GM18861 (cell line): ENCODE measurements at regions not wholly inside any gene's neighbourhood (a gene's known extent, or its start where the extent isn't known, plus 50 kb on each side); places are given as distances from the start of the nearest gene placed in this dataset.
A peak's percentile ranks its signal among the peaks of the same experiment; 100 is the strongest.
"Not testable (repeated sequence)": the region's sequence is repeated elsewhere in the genome, so short reads cannot be mapped to it uniquely, and the experiment has no call there.

ENCODE experiments used
- ATAC-seq: cut with Tn5 transposase; IDR thresholded peaks from one replicate; pipeline ENCODE4 v1.9.1; 2021; ENCODE audit not compliant: unreplicated experiment

DNA sequence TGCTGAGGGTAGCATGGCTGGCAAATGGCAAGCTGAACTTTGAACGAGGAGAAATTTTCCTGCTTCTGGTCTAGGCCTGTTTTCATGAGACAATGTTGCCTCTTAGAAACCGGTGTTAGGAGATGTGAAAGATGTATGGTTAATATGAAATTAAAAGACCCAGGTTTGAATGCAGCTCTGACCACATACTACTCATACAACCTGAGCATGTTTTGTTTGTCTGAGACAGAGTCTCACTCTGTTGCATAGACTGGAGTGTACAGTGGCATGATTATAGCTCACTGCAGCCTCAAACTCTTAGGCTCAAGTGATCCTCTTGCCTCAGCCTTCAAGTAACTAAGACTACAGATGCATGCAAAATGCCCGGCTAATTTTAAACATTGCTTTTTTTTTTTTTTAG, 193.4 kb upstream of the FZD8 start:
- no peak for ATAC-seq

DNA sequence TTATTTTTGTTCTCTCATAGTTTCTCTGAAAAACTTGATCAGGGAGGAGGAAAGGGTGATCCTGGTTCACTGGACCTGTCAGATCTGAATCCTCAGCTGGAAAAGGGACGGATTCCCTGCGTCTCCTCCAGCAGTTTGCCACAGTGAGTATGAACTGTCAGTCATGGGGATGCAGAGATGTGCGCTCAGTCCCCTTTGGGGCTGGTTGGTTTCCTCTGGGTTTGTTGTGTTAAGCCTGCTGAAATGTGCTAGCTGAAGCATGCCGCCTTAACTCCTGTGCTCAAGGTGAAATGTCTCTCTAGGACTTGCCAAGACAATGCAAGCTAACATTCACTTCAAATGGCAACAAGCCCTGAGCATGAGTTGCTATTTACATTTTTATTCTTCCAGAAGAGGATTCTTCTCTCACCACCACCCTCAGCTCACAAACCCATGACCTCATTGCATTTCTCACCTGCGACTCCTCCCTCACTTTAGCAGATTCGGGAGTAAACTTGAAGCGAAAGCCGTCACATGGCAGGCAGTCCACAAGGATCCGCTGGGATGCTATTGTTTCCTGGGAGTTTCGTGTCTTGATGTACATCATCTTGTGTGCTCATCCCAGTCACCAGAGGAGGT, 192.9 kb upstream of the FZD8 start:
- no peak for ATAC-seq

DNA sequence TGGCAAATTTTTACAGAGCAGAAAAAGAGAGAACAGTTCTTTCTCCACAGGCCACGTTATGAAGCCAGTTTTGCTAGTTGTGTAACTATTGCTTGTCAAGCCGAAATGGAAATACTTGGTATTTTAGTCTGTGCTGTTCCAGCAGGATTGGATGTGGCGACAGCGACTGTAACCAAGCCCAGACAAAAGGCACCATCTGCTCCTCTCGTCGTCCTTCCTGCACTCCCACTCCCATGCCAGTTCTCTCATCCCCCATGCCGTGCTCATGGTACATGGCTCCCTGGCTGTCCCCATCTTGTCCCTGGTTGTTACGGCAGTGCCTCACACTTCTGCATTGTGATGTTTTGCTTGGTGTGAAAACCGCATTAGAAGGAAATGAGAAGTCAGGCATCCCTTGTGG, 185.7 kb upstream of the FZD8 start:
- ATAC-seq = no peak

DNA sequence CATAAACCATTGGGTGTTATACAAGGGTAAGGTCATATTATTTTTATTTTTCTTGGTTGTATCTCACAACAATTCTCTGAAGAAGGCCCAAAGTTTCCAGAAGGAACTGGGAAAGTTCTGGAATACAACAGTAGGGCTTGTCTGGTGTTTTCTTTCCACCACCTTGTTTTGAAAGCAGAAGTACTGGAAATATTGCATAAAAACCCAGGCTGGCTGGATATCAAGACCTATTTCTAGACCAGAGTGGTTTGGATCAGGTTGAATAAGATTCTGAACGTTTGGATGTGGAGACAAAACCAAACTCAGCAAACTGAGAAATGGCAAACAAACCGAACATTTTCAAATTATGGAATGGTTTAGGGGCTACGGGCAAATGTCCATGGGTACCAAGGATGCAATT, 182.6 kb upstream of the FZD8 start:
- ATAC-seq = no peak

DNA sequence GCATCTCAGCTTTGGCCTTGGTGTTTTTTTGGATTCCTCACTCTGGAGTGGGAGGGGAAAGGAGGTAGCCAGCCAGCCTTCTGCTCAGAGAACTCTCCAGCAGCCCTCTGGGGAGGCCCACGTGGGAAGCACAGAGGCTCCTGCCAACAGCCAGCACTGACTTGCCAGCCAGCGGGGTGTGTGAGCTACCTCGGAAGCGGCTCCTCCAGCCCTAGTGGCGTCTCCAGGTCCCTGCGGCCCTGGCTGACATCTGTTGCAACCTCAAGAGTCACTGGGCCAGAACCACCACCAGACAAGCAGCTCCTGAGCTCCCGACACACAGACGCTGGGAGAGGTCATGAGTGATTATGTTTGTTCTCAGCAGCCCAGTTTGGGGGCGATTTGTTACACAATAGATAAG, 180.2 kb upstream of the FZD8 start:
- ATAC-seq = no peak

DNA sequence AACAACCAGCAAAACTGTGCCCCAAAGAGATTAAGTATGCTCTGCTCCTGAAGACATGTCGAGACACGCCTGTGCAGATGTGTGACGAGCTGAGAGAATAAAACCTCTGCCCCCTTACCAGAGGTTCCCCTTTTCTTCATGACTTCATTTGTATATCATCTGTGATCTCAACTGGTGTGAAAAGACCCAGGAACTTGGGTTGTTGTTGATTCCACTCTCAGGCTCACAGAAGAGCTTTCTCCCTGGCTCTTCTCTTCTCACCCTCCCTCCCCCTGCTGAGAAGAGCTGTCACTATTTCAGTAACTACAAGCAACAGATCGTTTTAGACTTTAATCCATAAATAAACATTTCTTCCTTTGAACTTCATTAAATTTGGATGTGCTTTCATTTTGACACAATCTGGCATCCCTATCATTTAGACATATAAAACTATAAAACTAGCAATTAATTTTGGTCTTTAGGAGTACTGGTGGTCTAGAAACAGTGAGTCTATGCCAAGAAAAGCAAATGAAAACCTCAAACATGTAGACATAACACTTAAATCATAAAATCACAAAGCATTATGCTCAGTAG, 179.3 kb upstream of the FZD8 start:
- peak; percentile 95 for ATAC-seq

DNA sequence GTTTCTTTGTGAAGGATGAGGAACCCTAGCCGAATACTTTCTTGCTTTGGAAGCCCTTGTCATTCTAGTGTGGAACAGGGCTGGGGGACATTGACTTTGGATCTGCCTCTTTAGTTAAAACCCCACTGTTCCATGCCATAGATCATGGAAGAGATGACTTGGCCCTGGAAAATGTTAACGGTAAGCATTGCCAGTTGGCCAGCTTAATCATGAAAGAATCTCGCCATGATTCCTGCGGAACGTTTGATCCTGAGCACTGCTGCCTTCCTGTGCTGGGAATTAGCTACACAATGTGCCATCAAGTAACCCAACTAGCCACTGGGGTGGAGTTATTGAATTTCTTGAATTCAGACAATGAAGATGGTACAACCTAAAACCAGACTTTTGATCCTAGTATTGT, 177.6 kb upstream of the FZD8 start:
- ATAC-seq = no peak

DNA sequence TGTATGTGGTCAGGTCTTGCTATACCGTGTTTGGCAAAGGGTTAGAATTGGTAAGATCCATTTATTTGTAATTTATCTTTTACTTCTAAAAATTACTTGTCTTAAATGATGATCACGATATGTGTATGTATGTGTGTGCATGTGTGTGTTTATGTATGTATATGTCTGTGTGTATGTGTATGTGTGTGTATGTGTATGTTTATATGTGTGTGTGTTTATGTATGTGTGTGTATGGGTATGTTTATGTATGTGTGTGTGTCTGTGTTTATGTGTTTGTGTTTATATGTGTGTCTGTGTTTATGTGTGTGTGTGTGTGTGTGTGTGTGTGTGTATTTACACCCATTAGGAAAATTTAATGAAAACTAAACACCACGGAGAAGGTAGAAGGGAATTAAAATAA, 176.9 kb upstream of the FZD8 start:
- no peak for ATAC-seq

DNA sequence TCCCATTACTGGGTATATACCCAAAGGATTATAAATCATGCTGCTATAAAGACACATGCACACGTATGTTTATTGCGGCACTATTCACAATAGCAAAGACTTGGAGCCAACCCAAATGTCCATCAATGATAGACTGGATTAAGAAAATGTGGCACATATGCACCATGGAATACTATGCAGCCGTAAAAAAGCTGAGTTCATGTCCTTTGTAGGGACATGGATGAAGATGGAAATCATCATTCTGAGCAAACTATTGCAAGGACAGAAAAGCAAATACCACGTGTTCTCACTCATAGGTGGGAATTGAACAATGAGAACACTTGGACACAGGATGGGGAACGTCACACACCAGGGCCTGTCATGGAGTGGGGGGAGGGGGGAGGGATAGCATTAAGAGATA, 175.0 kb upstream of the FZD8 start:
- not testable (repeated sequence) for ATAC-seq

DNA sequence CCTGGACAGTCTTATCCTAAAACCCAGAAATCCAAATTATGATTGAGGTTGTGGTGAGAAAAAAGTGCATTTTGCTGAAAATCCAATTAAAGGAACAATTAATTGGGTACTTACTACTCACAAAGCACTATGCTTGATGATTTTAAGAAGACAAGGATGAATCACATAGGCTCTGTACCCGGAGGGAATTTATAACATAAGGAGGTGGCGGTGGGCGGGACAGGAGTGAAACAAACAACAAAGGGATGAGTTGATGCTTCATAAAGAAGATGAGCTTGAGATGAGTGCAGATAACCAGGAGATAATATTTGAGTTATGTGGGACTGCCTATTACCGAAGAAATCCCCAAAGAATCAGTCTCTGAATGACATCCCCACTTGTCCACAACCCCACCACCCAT, 171.1 kb upstream of the FZD8 start:
- no peak for ATAC-seq

DNA sequence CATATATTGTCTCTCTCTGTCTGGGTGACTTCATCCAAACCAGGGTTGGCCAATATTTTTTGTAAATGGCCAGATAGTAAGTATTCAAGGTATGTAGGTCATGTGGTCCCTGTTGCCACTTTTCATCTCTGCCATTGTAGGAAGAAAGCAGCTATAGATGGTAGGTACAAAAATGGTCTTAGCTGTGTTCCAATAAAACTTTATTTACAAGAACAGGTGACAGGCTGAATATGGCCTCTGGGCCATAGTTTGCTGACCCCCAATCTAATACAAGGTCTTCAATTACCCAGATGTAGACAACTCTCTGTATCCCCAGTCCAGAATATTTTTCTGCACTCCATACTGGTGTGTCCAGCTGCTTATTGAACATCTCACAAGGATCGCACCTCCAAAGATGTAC, 166.2 kb upstream of the FZD8 start:
- no peak for ATAC-seq

DNA sequence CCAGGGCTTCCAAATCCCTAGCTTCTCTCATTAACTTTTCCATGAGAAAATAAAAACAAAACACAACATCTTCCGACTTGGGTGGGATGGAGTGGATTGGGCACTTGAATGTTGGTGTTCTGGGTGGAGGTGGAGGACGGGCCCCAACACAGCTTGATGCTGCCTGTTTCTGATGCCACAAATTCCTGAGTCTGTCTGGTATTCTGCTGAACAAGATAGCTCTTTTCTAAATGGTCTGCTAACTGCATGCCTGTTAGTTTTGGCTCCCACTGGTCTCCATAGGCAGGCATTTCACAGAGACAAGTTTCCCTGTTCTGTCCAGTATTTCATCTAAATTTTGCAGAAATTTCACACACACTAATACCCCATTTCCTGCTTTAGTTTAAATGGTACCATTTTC, 160.9 kb upstream of the FZD8 start:
- ATAC-seq = no peak

DNA sequence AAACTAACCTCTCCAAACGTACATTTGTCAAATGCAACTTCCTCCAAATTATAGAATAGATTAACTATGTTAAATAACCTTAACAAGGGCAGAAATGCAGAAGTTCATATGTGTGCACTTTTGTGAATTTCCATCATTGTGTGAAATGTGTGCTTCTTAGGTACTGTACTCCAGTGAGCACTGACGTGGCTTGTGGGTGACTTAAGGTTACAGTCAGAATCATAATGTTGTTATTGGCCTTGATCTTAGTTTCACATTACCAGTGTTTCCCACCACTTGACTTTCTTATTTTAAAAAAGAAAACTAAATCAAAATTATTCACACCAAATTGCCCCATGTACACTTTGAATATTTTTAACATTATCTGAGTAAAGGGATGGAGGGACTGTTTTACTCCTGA, 155.1 kb upstream of the FZD8 start:
- ATAC-seq = no peak

DNA sequence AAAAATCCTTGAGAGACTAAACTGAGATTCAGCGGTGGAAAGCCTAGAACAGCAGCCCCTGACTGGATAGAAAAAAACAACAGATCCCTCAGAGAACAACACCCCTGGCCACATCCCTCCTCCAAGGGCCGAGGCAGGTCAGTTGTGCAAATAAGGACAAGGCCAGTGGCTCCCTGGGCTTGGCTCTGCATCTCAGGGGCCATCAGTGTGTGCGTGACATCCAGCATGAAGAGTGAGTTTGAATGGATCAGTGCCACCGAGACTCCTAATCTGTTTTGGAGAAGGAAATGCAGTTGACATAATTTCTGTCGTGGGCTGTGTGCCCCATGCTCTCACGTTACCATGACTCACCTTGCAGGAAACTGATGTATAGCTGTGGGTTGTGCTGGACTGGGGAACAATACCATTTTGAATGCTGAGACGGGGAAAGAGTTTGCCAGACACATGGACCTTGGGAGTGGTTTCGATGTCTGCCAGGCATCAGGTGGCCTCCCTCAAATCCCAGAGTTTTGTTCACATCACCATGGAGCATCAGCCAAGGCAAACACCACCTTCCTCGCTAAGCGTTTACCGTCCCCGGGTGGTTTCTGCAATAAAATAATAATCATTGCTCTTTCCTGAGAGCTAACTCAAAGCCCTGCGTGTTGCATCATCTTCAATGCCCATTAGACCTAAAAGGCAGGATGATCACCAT, 153.2 kb upstream of the FZD8 start:
- ATAC-seq = no peak

DNA sequence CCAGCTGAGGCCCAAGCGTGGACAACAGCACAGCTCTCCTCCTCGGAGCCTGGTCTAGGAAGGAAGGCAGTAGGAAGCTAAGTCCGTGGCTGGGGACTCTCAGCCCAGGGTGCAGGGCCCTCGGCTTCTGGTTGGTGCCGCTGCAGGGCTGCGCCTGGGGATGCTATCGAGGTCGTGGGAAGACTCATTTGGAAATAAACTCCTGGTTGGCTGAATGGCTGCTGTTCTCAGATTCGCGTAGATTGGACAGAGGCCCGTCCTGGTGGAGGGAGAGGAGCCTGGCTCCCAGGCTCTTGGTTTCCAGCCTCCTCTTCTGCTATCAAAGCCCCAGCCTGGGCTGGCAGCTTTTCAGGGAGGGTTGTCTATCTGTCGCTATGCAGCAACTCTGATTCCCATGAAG, 152.6 kb upstream of the FZD8 start:
- no peak for ATAC-seq

DNA sequence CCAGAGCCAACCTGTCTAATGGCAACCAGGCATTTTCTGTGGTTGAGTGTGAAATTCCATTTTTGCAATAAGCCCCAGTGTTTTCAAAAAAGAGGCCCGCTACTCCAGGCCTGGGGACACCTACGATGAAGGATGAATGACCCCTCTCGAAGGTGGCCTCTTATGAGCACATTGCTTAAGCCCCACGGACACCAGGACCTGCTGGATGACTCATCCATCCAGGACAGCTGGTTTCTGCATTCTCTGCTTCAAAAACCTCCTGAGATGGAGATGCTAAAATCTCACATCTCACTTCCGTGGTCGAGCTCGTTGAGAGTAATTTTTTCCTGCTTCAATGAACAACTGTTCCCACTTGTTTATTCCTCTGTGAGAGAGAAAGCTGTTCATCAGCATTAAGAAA, 150.2 kb upstream of the FZD8 start:
- no peak for ATAC-seq

DNA sequence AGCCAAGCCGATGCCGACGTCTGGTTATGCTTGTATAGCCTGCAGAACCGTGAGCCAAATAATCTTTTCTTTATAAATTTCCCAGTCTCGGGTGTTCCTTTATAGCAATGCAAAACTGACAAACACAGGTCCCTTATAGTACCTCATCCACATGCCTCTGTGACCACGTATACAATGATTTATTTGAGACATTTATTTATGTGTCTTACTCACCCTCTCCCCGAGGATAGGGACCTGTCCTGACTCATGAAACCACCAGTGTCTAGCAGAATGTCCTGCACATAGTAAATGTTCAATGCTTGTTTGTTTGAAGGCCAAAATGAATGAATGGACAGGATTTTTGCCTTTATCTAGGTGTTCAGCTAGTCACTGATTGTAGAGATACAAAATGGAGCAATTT, 147.9 kb upstream of the FZD8 start:
- no peak for ATAC-seq

DNA sequence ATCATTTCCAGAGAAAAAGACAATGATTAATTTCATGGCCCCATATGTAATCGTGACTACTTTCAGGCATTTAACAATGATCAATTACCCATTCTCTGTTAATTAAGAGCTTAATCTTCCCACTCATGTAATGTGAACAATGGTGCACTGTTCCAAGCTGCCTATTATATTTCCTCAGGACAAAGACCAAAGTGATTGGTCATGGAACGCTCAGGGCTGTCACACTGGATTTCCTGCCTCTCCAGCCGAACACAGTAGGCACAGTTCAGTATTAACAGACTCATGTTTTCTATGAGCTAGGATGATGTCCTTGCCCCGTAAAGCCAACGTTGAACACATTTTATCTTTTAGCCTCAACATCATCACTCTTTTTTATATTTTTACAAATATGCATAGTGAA, 142.7 kb upstream of the FZD8 start:
- ATAC-seq = no peak

DNA sequence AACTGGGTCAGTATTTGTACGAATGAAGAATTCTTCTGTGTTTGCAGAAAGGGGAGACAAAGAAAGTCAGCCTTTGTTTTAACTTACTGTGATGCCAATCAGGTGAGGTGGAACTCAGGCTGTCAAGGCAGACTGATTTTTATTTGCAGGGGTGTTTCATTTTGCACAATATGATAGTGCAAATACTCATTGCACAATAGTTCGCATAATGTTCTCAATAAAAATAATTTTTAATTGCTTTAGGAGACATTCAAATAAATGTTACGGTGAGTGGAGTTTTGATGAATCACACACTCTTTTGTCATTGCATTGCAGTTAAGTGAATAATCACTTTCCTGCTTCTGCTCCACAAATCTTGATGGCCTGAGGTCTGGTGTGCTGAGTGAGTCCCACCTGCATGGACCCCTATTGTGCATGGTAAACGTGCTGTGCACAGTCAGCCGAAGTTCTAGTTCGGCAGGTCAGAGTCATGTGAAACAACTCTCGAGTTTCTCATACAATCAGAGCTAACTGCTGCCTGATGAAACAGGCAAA, 141.3 kb upstream of the FZD8 start:
- no peak for ATAC-seq

DNA sequence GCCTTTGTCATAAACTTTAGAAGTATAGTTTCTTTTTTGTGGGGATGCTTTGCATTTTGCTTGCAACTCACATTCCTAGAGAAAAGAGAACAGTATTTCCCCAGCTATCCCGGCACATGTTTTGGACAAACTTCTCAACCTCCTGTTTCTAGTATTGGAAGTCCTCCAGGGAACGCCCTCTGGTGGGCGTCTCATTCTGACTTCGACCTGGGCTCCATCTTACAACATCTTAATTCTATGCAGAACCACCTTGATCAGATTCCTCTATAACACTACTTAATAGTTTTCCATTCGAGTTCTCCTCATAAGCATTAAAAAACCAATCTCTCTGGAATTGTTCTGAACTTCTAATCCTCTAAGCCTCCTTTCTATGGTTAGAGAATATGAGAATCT, 139.5 kb upstream of the FZD8 start:
- no peak for ATAC-seq

DNA sequence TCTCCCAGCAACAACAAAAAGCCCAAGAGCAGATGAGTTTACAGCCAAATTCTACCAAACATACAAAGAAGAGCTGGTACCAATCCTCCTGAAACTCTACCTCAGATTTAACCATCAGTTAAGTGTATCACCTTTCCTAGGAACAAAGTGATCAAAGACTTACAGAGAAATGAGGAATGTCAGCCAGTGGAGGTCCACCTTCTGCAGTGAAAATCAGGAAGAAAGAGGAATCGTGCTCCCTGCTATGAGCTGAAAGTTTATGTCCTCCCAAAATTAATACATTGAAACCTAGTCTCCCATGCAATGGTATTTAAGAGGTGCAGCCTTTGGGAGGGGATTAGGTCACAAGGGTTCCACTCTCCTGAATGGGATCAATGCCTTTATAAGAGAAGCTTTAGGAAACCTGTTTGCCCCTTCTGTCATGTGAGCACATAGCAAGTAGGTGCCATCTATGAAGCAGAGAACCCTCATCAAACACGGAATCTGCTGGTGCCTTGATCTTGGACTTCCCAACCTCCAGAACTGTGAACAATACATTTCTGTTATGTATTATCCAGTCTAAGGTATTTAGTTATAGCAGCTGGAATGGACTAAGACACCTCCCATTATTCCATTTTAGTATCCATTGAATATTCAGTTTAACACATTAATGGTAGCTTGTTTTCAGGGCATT, 139.0 kb upstream of the FZD8 start:
- no peak for ATAC-seq

DNA sequence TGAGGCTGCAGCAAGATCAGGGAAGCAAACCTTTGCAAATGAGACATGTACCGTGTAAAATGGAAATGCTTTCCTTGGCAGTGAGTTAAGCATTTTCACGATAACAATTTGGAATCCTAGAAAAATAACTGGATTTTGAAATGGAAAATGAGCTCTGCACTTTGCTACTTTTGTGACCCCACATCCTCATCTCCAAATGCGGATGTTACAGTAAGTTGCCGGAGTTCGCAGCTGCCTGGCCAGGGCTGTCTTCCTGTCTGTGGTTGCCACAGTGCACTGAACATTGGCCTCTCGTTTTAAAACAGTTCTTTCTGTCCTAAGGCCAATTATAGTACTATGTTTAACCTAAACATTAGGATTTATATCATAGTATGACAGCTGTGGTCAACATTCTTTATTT, 136.2 kb upstream of the FZD8 start:
- ATAC-seq = no peak
